K562 (cell line): ENCODE measurements at regions not wholly inside any gene's neighbourhood (a gene's known extent, or its start where the extent isn't known, plus 50 kb on each side); places are given as distances from the start of the nearest gene placed in this dataset.

Experiments used
- ATAC-seq: fragments of 200-7000 bp; cut with Tn5 transposase; 3 replicates; pipeline ENCODE4 v1.9.1; 2020; ENCODE audit warnings: moderate library complexity
- BruUV-seq: library from RNA; stranded (reverse); fragments of 400-500 nt; replicated peaks from 2 replicates; lab custom pipeline; 2021; lab: Mats Ljungman, UMichigan
- CTCF ChIA-PET: fragments of 300-600 bp; formaldehyde crosslinking; extraction: SDS; loops from one replicate; lab custom pipeline; 2021; ENCODE audit warnings: low intra/inter-chr PET ratio; lab: Yijun Ruan, JAX
- POLR2A ChIA-PET: fragments of 300-600, 350-650 bp; sonication (Branson Sonifier 250); formaldehyde crosslinking; extraction: SDS; loops from one replicate; lab custom pipeline; 2021; ENCODE audit warnings: antibody characterized with exemption, inconsistent platforms; lab: Yijun Ruan, JAX
- DNase-seq, 4 experiments: peaks; one replicate each; pipeline versions ENCODE4 v3.0.0 to v3.0.0-alpha.2; 2011 to 2018; ENCODE audit warnings: low spot score in 3 of 4, mixed read lengths in 3 of 4; ENCODE audit errors: extremely low read depth in 1 of 4
- FAIRE-seq: peaks from 2 replicates; lab custom pipeline; 2011; peaks lifted over from hg19 to GRCh38; lab: Jason Lieb, UNC
- H2AFZ ChIP-seq: 2 replicates; pipeline ENCODE4 v1.6.0; 2011; ENCODE audit warnings: low read depth, low read length, control low read depth, inconsistent platforms
- H3K27ac ChIP-seq: fragments of 200-600 bp; 3 replicates; pipeline ENCODE4 v1.8.0; 2011; ENCODE audit warnings: low read depth, mild to moderate bottlenecking, control low read depth, inconsistent platforms, low read length, moderate library complexity, mixed read lengths; ENCODE audit errors: extremely low read depth
- H3K27me3 ChIP-seq, 2 experiments: fragments of 300-600 bp in 1 of 2; 2 replicates in 1 of 2; 3 replicates in 1 of 2; pipeline versions ENCODE4 v1.6.0 to v1.8.0; 2011; ENCODE audit warnings: inconsistent platforms in 2 of 2, low read length in 2 of 2, mild to moderate bottlenecking in 1 of 2, mixed read lengths in 1 of 2, moderate library complexity in 1 of 2; ENCODE audit not compliant: control insufficient read depth in 2 of 2, insufficient read depth in 2 of 2
- H3K36me3 ChIP-seq: fragments of 300-600 bp; 3 replicates; pipeline ENCODE4 v1.8.0; 2011; ENCODE audit warnings: mild to moderate bottlenecking, low read length, inconsistent platforms; ENCODE audit not compliant: control insufficient read depth, insufficient read depth
- H3K4me1 ChIP-seq, 2 experiments: fragments of 200-600 bp in 1 of 2; replicated peaks in 1 of 2; 2 replicates in 1 of 2; 3 replicates in 1 of 2; pipeline versions ENCODE4 v1.5.1 to v1.8.0; 2011; ENCODE audit warnings: inconsistent platforms in 2 of 2, low read length in 2 of 2, mild to moderate bottlenecking in 1 of 2, mixed read lengths in 1 of 2, moderate library complexity in 1 of 2; ENCODE audit not compliant: control insufficient read depth in 2 of 2, insufficient read depth in 2 of 2
- H3K4me2 ChIP-seq: 2 replicates; pipeline ENCODE4 v1.6.1; 2011; ENCODE audit warnings: low read length, control low read depth, inconsistent platforms, mixed read lengths; ENCODE audit not compliant: insufficient read depth
- H3K4me3 ChIP-seq: fragments of 200-600 bp; sonication (generic), shearing (Covaris generic); 2 replicates; pipeline ENCODE4 v1.5.1; 2016; ENCODE audit warnings: control low read depth, inconsistent platforms
- H3K79me2 ChIP-seq: fragments of 200-600 bp; 3 replicates; pipeline ENCODE4 v1.8.0; 2011; ENCODE audit warnings: low read length, inconsistent platforms; ENCODE audit not compliant: control insufficient read depth, insufficient read depth
- H3K9ac ChIP-seq, 2 experiments: 2 replicates each; pipeline versions ENCODE4 v1.6.0 to v1.6.1; 2011; ENCODE audit warnings: low read depth in 2 of 2, low read length in 2 of 2, control low read depth in 1 of 2, inconsistent platforms in 1 of 2, mild to moderate bottlenecking in 1 of 2, mixed read lengths in 1 of 2; ENCODE audit not compliant: insufficient read depth in 1 of 2
- H3K9me1 ChIP-seq: one replicate; pipeline ENCODE4 v1.6.0; 2011; ENCODE audit warnings: inconsistent platforms, mild to moderate bottlenecking, low read length, moderate library complexity; ENCODE audit not compliant: control insufficient read depth, insufficient read depth
- H3K9me3 ChIP-seq: replicated peaks from 2 replicates; pipeline ENCODE4 v1.5.1; 2011; ENCODE audit warnings: low read depth, low read length, inconsistent platforms; ENCODE audit not compliant: control insufficient read depth, insufficient read depth
- H4K20me1 ChIP-seq: replicated peaks from 2 replicates; pipeline ENCODE4 v1.6.1; 2011; ENCODE audit warnings: low read length, inconsistent platforms, mixed read lengths; ENCODE audit not compliant: control insufficient read depth, insufficient read depth
- ARID1B ChIP-seq: fragments of 450-650 bp; IDR thresholded peaks from 2 replicates; pipeline ENCODE4 v1.6.1; 2016; ENCODE audit warnings: antibody characterized with exemption, mild to moderate bottlenecking, inconsistent platforms
- DPF2 ChIP-seq: fragments of 450-650 bp; IDR thresholded peaks from 2 replicates; pipeline ENCODE4 v1.6.1; 2016
- HDAC1 ChIP-seq, 2 experiments: fragments of 450-650 bp; IDR thresholded peaks; 2 replicates each; pipeline ENCODE4 v1.6.1; 2016 to 2017; ENCODE audit warnings: inconsistent platforms in 1 of 2, mild to moderate bottlenecking in 1 of 2, moderate library complexity in 1 of 2
- HMBOX1 ChIP-seq: sonication (generic); IDR thresholded peaks from 2 replicates; pipeline ENCODE4 v1.6.1; 2016
- KLF10 ChIP-seq: fragments of 250-450 bp; sonication (Bioruptor Pico); IDR thresholded peaks from 2 replicates; pipeline ENCODE4 v1.6.1; 2021; ENCODE audit warnings: matching md5 sums
- MTF1 ChIP-seq: fragments of 250-450 bp; sonication (Bioruptor Pico); IDR thresholded peaks from 2 replicates; pipeline ENCODE4 v1.9.0; 2021; ENCODE audit warnings: moderate library complexity, mild to moderate bottlenecking, inconsistent platforms, borderline replicate concordance
- PRDM10 ChIP-seq: fragments of 450-650 bp; IDR thresholded peaks from 2 replicates; pipeline ENCODE4 v1.6.1; 2018; ENCODE audit not compliant: partially characterized antibody
- U2AF1 ChIP-seq: fragments of 200-400 bp; formaldehyde crosslinking; optimal IDR thresholded peaks from 2 replicates; pipeline ENCODE3; 2017; ENCODE audit warnings: mild to moderate bottlenecking, low read depth, low read length, moderate library complexity
- ZNF354B ChIP-seq: fragments of 250-450 bp; sonication (Bioruptor Pico); IDR thresholded peaks from 2 replicates; pipeline ENCODE4 v1.4.0; 2020
- ZNF785 ChIP-seq: fragments of 250-450 bp; sonication (Bioruptor Pico); IDR thresholded peaks from 2 replicates; pipeline ENCODE4 v1.4.0; 2020; ENCODE audit warnings: mild to moderate bottlenecking
- WGBS: fragments of 100-300 bp; shearing (Covaris generic); methylation state at CpG from one replicate; pipeline ENCODE4 v1.1.6; 2016; ENCODE audit warnings: low coverage, mixed read lengths; ENCODE audit not compliant: insufficient coverage; ENCODE audit errors: missing lambda C conversion rate; 5-methylcytosine and 5-hydroxymethylcytosine counted together
- in situ Hi-C: fragments of 300-500 bp; cut with MboI; formaldehyde crosslinking; loops from 4 replicates; pipeline ENCODE4 v1.15.0; 2018; ENCODE audit warnings: inconsistent platforms, mixed read lengths
- intact Hi-C: fragments of 100-400 bp; cut with micrococcal nuclease; formaldehyde crosslinking; loops from 2 replicates; pipeline ENCODE4 v1.14.2; 2022

GRCh38 chr3:148253713-148254112 lies 444.0 kb upstream of the AGTR1 start:
- ChIA-PET CTCF (no interaction called here), POLR2A (no interaction called here)
- no peak overlapping the region for H3K9ac ChIP-seq
- H3K4me3 ChIP-seq: no peak overlapping the region
- in situ Hi-C loops (no loop called here), intact Hi-C loops (no loop called here)
- H3K27ac ChIP-seq: no peak overlapping the region
- no peaks in the 10 kb centered on the region for H3K36me3 ChIP-seq
- no peaks in the 10 kb centered on the region for H3K79me2 ChIP-seq
- H3K9me1 ChIP-seq: no peaks in the 10 kb centered on the region
- TF ChIP-seq HDAC1 (IDR thresholded peaks at IDR 0.05) (no peak), KLF10 (CRISPR knock-in tag) (no peak), ZNF785 (CRISPR knock-in tag) (no peak)
- ATAC-seq (no peak), FAIRE-seq (no peak), DNase-seq (no peak)
- no peaks in the 10 kb centered on the region for H3K27me3 ChIP-seq
- no TSS peak for BruUV-seq
- H3K4me2 ChIP-seq: no peak overlapping the region
- H2AFZ ChIP-seq: no peak overlapping the region
- 7% methylated on average over 2 of the region's 2 CpGs for WGBS
- H3K9me3 ChIP-seq: no peaks in the 10 kb centered on the region
- H3K4me1 ChIP-seq: no peaks in the 10 kb centered on the region
- no peaks in the 10 kb centered on the region for H4K20me1 ChIP-seq

GRCh38 chr3:148254402-148254801 lies 443.3 kb upstream of the AGTR1 start:
- WGBS: 0% methylated on average over 2 of the region's 2 CpGs
- no TSS peak for BruUV-seq

More at GRCh38 chr3:148254402-148254801, 443.3 kb upstream of the AGTR1 start:
- Histone ChIP-seq H3K9me1 (no peaks in the 10 kb centered on the region), H3K4me3 (no peak overlapping the region), H4K20me1 (no peaks in the 10 kb centered on the region), H3K9me3 (no peaks in the 10 kb centered on the region), H2AFZ (no peak overlapping the region), H3K27ac (no peak overlapping the region), H3K9ac (no peak overlapping the region), H3K79me2 (no peaks in the 10 kb centered on the region), H3K36me3 (no peaks in the 10 kb centered on the region), H3K27me3 (no peaks in the 10 kb centered on the region), H3K4me1 (no peaks in the 10 kb centered on the region), H3K4me2 (no peak overlapping the region)
- FAIRE-seq (no peak), ATAC-seq (no peak), DNase-seq (no peak)
- POLR2A ChIA-PET: no interaction called here
- in situ Hi-C loops (no loop called here), intact Hi-C loops (no loop called here)
- TF ChIP-seq ZNF785 (CRISPR knock-in tag) (no peak), MTF1 (CRISPR knock-in tag) (no peak), ZNF354B (no peak), DPF2 (no peak), ARID1B (no peak), PRDM10 (no peak), HMBOX1 (no peak), U2AF1 (no peak)
- CTCF ChIA-PET: no interaction called here
